ENCODE measurements at regions not wholly inside any gene's neighbourhood (a gene's known extent, or its start where the extent isn't known, plus 50 kb on each side); places are given as distances from the start of the nearest gene placed in this dataset.

DNA sequence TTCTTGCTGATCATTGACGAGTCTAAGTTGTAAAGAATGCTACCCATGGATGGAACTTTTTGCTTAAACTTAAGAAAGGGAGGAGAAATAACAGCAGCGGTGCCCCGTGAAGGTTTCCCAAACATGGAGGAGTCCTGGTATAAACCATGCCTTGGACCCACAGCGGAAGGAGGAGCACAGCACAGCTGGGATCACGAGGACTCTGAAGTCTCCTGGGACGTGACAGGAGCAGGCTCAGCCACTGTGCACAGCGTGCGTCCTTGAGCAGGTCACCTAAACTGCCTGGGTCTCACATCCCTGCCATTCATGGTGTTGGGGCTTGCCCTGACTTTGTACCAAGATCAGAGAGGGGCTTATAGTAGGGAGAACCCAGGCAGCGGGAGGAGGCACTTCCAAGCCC, 56.1 kb upstream of the UNC93A start:
- TF ChIP-seq CTCF (IDR thresholded peaks at IDR 0.05; ENCODE audit: insufficient read depth, low read length): no peak
- no peak for DNase-seq (ENCODE audit: low read depth)
- H3K4me3 ChIP-seq (ENCODE audit: low read depth, low read length): no peak overlapping the region

- no peak overlapping the region for H3K4me3 ChIP-seq (ENCODE audit: low read depth, low read length)
- no peak for DNase-seq (ENCODE audit: low read depth)
- TF ChIP-seq CTCF (IDR thresholded peaks at IDR 0.05; ENCODE audit: insufficient read depth, low read length): no peak
Measured at GRCh38 chr6:167235421-167236238, 55.5 kb upstream of the UNC93A start.

DNA sequence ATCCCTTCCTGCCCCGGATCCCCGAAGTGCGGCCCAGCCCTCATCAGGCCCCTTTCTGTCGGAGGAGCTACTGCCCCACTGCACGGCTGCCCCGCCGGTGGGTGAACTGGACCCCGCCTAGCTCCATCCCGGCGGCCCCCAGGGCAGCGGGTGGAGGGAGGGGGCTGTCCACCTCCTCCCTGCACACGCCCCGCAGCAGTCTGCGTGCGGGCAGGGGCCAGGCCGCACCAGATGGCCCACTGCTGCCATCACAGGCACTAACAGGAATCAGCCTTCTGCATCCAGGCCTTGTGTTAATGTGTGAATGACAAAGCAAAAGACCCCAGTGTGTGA, 54.9 kb upstream of the UNC93A start:
- no peak for TF ChIP-seq CTCF (IDR thresholded peaks at IDR 0.05; ENCODE audit: insufficient read depth, low read length)

DNA sequence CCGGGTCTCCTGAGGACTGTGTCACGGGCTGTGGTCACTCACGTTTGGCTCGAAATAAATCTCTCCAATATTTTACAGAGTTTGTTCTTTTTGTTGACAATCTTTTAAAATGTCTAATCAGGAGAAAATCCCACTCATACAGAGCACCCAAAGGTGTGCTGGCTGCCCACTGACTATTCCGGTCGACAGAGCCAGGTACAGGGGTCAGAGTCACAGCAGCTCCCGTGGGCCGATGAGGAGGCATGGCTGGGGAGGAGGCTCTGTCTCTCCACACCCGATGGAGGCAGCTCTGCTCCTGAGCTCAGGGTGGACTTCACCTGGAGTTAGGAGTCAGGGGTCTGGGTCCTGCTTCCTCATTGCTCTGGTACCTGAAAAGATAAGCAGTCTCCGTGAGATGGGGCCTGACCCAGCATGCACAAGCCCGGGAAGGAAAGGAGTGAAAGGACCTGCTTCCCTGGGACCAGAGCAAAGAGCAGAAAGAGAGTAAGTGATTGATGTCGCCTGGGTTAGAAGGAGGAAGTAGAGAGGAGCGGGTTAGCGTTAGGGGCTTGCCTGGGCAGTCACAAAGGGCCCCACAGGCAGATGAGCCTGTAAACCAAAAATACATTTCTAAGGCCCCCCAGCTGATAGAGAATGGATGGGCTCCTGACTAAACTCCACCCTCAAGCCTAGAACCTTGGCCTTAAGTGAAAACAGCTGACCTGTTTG, 53.5 kb upstream of the UNC93A start:
- no peak for TF ChIP-seq CTCF (IDR thresholded peaks at IDR 0.05; ENCODE audit: insufficient read depth, low read length)
- no peak overlapping the region for H3K4me3 ChIP-seq (ENCODE audit: low read depth, low read length)
- DNase-seq (ENCODE audit: low read depth): no peak

More for the DNA sequence above, 54.9 kb upstream of the UNC93A start:
- no peak overlapping the region for H3K4me3 ChIP-seq (ENCODE audit: low read depth, low read length)
- DNase-seq (ENCODE audit: low read depth): no peak

GRCh38 chr6:167238146-167238693, 52.9 kb upstream of the UNC93A start:
- H3K4me3 ChIP-seq (ENCODE audit: low read depth, low read length): no peak overlapping the region

More at GRCh38 chr6:167238146-167238693, 52.9 kb upstream of the UNC93A start:
- no peak for TF ChIP-seq CTCF (IDR thresholded peaks at IDR 0.05; ENCODE audit: insufficient read depth, low read length)
- DNase-seq (ENCODE audit: low read depth): no peak

Measured in fibroblast of the aortic adventitia (primary cell).